CD4-positive, alpha-beta T cell treated with Interferon alpha-2 for 1 hour (primary cell): ENCODE measurements at regions not wholly inside any gene's neighbourhood (a gene's known extent, or its start where the extent isn't known, plus 50 kb on each side); places are given as distances from the start of the nearest gene placed in this dataset.

Experiments
- DNase-seq, 2 donors: peaks; one replicate each; pipeline ENCODE4 v3.0.0-alpha.2; 2020 to 2022

DNA sequence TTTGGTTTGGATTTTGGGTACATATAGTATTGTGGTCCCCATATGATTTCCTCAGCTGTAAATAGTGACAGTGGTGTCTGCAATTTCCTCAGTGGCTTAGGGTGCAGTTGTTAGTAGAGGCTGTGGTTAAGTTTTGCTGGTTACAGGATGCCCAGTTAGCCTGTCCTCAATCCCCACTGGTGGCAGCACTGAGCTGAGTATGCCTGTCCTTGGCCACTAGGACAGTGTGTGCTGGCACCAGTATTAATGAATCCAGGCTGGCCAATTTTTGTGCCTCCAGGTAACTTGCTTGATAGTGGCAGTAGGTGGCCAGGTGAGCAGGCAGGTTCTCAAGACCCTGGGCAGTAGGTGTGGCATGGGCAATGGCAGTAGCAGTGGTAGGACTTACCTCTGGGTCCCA is 973.1 kb downstream of the TMEM182 start:
- no peak for DNase-seq

- no peak for DNase-seq
These were observed 976.3 kb downstream of the TMEM182 start for GRCh38 chr2:103738108-103738507.

- no peak for DNase-seq
These were observed 976.8 kb downstream of the TMEM182 start for GRCh38 chr2:103738606-103739005.

GRCh38 chr2:103739186-103739585 is 977.4 kb downstream of the TMEM182 start:
- DNase-seq: no peak

DNA sequence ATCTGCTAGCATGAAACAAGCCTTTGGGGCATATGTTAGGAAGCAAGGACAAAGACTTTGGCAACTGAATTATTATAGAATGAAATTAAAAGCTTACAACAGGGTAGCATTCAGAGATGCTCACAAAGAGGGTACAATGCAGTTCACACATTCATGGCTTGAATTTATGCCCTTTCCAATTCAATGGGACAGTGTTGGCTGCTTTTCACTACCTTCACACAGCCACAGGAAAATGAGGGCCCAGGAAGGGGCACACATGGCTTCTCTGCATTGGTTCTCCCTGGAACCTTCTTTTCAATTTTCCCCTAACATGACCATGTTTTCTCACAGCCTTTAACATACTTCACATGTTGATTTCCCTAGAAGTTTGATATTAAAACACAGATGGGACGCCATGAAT is 978.1 kb downstream of the TMEM182 start:
- no peak for DNase-seq

DNA sequence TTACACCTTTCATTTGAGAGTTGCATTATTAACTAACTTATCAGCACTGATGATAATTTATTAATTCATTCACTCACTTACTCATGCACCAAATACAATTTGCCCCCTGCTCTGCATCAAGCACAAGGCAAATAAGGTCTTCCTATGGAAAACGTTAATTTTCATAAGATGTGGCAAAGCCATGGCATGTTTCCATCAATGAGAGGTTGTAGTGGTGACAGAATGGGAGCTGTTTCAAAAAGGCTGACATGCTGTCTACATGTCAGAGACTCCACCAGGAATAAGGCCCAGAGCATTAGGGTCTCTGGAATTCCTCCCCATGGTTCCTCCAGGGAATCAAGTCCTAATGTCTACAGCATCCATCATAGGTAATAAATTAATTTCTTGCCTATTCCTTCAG is 978.8 kb downstream of the TMEM182 start:
- DNase-seq: no peak

GRCh38 chr2:103743195-103743594 is 981.4 kb downstream of the TMEM182 start:
- DNase-seq: no peak

GRCh38 chr2:103754530-103754929 is 992.7 kb downstream of the TMEM182 start:
- no peak for DNase-seq

DNA sequence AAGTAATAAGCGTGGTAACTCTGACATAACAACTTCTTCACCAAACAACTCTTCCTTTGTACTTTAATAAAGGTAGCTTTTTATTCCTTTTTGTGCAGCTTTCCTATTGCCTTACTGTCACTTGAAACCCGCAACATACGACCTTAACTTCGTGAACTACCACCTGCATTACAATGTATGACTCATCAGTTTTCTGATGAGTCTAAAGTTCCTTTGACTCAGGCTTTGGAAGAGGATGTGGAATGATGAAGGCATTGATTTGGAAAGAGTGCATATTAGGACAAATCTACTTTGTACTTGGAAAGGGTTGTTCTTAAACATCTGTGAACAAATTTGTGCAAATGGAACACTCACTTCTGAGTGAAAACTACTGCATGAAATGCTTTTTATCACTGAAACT is 1012.1 kb downstream of the TMEM182 start:
- DNase-seq: no peak

GRCh38 chr2:103780088-103780702 is 1018.4 kb downstream of the TMEM182 start:
- no peak for DNase-seq

- no peak for DNase-seq
These were observed 1019.5 kb downstream of the TMEM182 start for GRCh38 chr2:103781313-103781712.

DNA sequence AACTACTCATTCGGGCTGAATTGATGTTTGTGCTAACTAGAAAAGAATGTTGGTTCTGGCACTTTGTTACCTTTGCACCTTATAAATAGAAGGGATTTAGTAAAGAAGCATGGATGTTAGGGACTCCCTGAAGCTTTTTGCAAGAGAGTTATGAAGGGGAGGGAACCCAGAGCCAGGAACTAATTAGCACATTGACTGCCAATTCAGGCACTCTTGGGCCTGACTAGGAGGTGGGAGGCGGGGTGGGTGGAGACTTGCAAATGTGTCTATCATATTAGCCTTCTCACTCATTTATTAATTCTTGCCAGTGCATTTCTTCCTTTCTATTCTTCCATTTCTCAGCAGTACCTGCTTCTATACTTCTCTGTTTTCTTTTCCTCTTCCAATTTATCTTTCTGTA is 1022.4 kb downstream of the TMEM182 start:
- no peak for DNase-seq

DNA sequence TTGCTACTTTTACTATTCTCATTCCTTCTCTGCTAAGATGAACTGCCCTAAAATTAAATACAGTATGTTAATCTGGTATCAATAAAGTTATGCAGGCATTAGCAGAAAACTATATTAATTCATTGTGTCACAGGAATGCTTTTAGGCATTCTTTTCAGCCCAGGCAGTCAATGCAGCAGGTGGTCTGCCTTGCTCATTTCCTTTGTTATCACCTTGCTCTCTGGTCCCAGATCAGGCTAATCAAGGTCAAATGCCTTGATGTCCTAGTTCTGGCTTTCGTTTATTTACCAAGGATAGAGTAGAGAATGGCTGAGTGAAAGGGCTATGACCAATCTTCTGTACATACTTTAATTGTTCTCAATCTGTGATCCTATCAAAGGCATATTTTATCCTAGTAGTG is 1023.6 kb downstream of the TMEM182 start:
- DNase-seq: no peak

DNA sequence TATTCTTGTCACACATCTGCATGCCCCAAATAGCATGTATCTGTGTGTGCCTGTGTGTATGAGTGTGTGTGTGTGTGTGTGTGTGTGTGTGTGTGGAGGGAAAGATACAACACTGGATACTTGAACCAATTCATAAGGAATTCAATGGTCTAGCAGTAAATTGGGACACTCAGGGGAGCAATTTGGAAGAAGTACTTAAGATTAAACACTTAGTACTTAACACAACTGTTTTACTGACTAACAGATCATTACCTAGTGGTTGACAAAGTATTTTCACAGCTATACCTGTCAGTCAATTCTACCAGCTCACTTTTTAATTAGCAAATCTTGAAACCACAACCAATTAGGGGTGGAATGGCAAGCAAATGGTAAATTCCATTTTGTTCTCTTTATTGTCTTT is 1024.1 kb downstream of the TMEM182 start:
- DNase-seq: no peak

- DNase-seq: no peak
These were observed 1026.6 kb downstream of the TMEM182 start for GRCh38 chr2:103788389-103788788.

GRCh38 chr2:103788951-103789350 is 1027.1 kb downstream of the TMEM182 start:
- DNase-seq: no peak

DNA sequence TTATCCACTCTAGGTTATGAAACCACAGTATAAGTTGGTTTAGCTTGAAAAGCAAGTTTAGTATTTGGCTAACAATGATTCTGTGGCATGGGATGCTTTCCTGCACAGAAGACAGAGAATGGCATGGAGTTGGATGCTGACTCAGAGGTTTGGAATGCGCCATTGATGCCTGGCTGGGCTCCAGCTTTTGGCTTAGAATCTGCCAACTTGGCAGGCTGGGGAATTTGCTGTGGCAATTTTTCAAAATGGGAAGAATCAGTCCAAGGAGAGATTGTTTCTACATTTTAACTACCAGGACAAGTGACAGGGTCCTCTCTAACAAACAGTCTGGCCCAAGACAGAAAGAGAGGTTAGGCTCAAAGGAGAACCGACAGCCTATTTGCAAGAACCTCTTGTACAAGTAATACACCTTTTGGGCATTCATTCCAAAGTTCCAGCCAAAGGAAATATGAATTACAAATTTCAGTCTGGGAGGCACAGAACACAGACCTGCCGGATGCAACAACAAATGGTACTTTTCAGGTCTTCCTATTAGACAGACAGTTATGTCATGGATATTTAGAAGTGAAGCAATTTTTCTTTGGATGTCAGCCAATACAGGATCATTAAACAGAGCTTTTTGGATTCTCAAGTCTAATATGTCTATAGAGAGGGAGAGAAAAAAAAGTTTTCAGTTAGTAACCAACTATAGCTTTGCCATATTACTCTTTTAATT is 1027.7 kb downstream of the TMEM182 start:
- no peak for DNase-seq

DNA sequence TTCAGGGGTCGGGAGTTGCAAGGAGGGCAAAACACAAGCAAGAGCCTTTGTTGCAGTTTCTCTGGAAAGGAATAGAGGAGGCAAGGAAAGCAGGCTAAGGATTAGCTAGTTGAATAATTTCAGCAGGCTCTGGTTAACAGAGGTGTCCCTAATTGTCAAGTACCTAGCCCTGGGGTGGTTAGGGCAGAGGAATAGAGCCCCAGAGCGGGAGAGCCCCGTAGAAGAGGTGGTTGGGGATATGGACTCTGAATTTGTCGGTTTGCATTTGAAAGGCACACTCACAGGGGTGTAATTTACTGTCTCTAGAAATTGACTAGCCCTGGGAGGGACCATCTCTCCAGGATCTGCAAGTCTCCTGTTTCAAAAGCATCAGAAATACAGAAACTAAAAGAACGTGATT is 1030.2 kb downstream of the TMEM182 start:
- DNase-seq: no peak

DNA sequence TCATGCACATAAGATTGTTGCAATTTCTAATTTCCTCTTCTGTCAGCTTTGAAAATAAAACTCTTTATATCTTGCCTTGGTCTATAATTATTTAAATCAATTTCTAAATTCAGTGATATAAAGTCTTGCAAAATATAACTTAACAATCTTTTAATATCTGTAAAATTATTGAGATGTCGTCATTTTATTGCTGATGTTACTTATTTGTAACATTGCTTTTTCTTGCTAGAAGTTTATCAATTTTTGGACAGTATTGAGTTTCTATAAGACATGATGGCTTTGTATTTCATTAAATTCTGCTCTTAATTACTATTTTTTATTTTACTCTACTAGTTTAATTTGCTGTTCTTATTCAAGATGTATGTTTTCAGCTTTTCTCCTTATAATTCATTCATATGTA is 1036.5 kb downstream of the TMEM182 start:
- no peak for DNase-seq

GRCh38 chr2:103804013-103804412 is 1042.2 kb downstream of the TMEM182 start:
- no peak for DNase-seq

GRCh38 chr2:103805746-103806145 is 1043.9 kb downstream of the TMEM182 start:
- no peak for DNase-seq

DNA sequence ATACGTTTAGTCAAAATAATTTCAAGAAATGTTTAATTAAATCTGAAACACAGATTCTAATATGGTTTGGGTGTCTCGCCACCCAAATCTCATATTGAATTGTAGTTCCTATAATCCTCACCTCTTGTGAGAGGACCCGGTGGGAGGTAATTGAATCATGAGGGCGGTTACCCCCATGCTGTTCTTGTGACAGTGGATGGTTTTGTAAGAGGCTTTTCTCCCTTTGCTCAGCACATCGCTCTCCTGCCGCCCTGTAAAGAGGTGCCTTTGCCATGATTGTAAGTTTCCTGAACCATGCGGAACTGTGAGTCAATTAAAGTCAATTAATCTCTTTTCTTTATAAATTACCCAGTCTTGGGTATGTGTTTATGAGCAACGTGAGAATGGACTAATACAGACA is 1045.1 kb upstream of the POU3F3 start:
- no peak for DNase-seq

- no peak for DNase-seq
These were observed 1044.5 kb upstream of the POU3F3 start for GRCh38 chr2:103809415-103809814.

DNA sequence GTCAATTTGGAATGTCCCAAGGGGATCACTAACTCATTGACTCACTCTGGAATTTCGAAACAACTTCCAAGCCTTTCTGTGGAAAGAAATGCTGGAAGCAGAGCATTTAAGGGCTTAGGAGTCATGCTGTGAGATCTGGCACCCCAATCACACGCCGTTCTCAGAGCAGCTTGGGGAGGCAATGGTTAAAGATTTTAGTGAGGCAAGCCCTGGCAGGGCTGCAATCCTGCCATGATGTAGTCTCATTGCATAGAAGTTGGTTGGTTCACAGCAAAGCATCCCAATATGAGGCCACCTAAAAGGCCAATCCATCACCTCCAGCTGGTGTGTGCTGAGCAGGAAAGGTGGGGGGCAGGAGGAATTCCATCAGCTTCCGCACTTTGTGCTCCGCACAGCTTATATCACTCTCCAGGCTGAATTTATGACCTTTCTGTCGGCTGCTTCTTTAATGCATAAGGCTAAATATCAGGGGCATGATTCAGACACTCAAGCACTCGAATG is 1043.9 kb upstream of the POU3F3 start:
- DNase-seq: no peak

DNA sequence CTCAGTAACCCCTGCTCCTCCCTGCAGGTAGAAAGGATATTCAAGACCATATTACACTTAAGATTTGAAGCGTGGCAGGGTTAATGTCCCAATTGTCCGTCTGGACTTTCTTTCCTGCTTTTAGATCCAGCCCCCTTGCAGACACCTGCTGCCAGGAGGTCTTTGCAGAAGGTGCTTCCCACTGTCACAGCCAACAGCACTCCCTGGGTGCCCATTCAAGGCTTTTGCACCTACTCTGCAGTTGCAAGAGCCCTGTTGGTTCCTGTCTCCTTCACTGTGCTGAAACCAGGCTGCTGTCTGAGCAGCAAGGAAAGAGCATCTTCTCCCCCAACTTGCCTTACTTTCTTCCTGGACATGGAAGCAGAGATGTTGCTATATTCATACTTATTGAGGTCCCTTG is 1043.0 kb upstream of the POU3F3 start:
- DNase-seq: no peak
